ENCODE measurements at regions not wholly inside any gene's neighbourhood (a gene's known extent, or its start where the extent isn't known, plus 50 kb on each side); places are given as distances from the start of the nearest gene placed in this dataset.
A peak's percentile ranks its signal among the peaks of the same experiment; 100 is the strongest.
"Not testable (repeated sequence)": the region's sequence is repeated elsewhere in the genome, so short reads cannot be mapped to it uniquely, and the experiment has no call there.

- H3K4me3 ChIP-seq (ENCODE audit: low read length), result no peak overlapping the region
- DNase-seq (ENCODE audit: low read depth), result no peak
These were observed 267.5 kb downstream of the CALCRL start for GRCh38 chr2:187180529-187180928.

GRCh38 chr2:187178876-187179275, 269.2 kb downstream of the CALCRL start:
- not testable (repeated sequence) for DNase-seq (ENCODE audit: low read depth); H3K4me3 ChIP-seq (ENCODE audit: low read length)

More at GRCh38 chr2:187180529-187180928, 267.5 kb downstream of the CALCRL start:
- TF ChIP-seq CTCF (conservative IDR thresholded peaks at IDR 0.05; ENCODE audit: low read length), result no peak

- DNase-seq (ENCODE audit: low read depth), result no peak
- no peak for TF ChIP-seq CTCF (conservative IDR thresholded peaks at IDR 0.05; ENCODE audit: low read length)
- no peak overlapping the region for H3K4me3 ChIP-seq (ENCODE audit: low read length)
These were observed 270.8 kb downstream of the CALCRL start for GRCh38 chr2:187177253-187177652.

- H3K4me3 ChIP-seq (ENCODE audit: low read length), result no peak overlapping the region
- no peak for DNase-seq (ENCODE audit: low read depth)
- TF ChIP-seq CTCF (conservative IDR thresholded peaks at IDR 0.05; ENCODE audit: low read length), result peak; percentile 46
These were observed 273.5 kb downstream of the CALCRL start for GRCh38 chr2:187174582-187174981.

GRCh38 chr2:187171318-187171717, 276.7 kb downstream of the CALCRL start:
- H3K4me3 ChIP-seq (ENCODE audit: low read length), result no peak overlapping the region
- TF ChIP-seq CTCF (conservative IDR thresholded peaks at IDR 0.05; ENCODE audit: low read length), result no peak
- DNase-seq (ENCODE audit: low read depth), result no peak

- TF ChIP-seq CTCF (conservative IDR thresholded peaks at IDR 0.05; ENCODE audit: low read length), result no peak
- no peak for DNase-seq (ENCODE audit: low read depth)
- H3K4me3 ChIP-seq (ENCODE audit: low read length), result no peak overlapping the region
These were observed 278.2 kb downstream of the CALCRL start for GRCh38 chr2:187169864-187170263.

- no peak overlapping the region for H3K4me3 ChIP-seq (ENCODE audit: low read length)
- no peak for DNase-seq (ENCODE audit: low read depth)
- no peak for TF ChIP-seq CTCF (conservative IDR thresholded peaks at IDR 0.05; ENCODE audit: low read length)
These were observed 279.0 kb downstream of the CALCRL start for GRCh38 chr2:187168720-187169713.

All from AG10803 (cell line).